NT2/D1 (cell line): ENCODE measurements at regions not wholly inside any gene's neighbourhood (a gene's known extent, or its start where the extent isn't known, plus 50 kb on each side); places are given as distances from the start of the nearest gene placed in this dataset.

Source experiments
- SUZ12 ChIP-seq: IDR thresholded peaks from 2 replicates; pipeline ENCODE4 v1.6.1; 2011; ENCODE audit not compliant: insufficient read length, insufficient read depth; ENCODE audit errors: extremely low read depth
- ZNF274 ChIP-seq: IDR thresholded peaks from 2 replicates; pipeline ENCODE4 v1.6.1; 2011; ENCODE audit warnings: mild to moderate bottlenecking, low read depth, low read length

GRCh38 chr6:126738641-126739040 lies 379.8 kb upstream of the RSPO3 start:
- no peak for TF ChIP-seq ZNF274
- no peak for TF ChIP-seq SUZ12
